Uterus (tissue), 2 donors: ENCODE measurements at regions not wholly inside any gene's neighbourhood (a gene's known extent, or its start where the extent isn't known, plus 50 kb on each side); places are given as distances from the start of the nearest gene placed in this dataset.

Experiments
- POLR2A ChIP-seq, 2 donors: fragments of 450-650 bp; IDR thresholded peaks; one replicate each; pipeline ENCODE4 v1.6.1; 2016; ENCODE audit warnings: antibody characterized with exemption in 2 of 2, mild to moderate bottlenecking in 1 of 2, moderate library complexity in 1 of 2
- TF ChIP-seq, protein P1 (sequence below), 4 experiments: fragments of 200-600 bp in 2 of 4; fragments of 450-650 bp in 2 of 4; sonication (generic) in 2 of 4; IDR thresholded peaks; one replicate each; pipeline ENCODE4 v1.5.1; 2016 to 2019; ENCODE audit warnings: antibody characterized with exemption in 4 of 4, mild to moderate bottlenecking in 2 of 4, moderate library complexity in 1 of 4

DNA sequence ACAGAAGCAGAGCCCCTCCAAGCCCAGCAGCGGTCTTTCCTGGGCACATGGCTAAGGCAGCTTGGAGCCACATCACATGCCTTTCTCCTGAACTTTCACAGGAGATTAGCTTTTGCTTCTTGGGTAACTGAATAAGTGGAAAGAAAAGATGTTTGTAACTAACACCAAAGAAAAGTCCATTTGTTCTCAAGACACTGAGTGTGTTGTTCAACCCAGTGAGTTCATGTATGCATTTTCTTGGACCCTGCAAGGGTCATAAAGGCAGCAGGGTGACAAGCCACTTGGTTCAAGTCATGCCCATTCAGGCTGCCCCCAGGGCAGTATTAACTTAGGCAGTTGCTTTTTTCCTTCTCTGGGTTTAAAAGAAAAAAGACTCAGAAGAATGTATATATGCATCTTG is 203.4 kb downstream of the FAM76B start:
- TF ChIP-seq, protein P1, sequence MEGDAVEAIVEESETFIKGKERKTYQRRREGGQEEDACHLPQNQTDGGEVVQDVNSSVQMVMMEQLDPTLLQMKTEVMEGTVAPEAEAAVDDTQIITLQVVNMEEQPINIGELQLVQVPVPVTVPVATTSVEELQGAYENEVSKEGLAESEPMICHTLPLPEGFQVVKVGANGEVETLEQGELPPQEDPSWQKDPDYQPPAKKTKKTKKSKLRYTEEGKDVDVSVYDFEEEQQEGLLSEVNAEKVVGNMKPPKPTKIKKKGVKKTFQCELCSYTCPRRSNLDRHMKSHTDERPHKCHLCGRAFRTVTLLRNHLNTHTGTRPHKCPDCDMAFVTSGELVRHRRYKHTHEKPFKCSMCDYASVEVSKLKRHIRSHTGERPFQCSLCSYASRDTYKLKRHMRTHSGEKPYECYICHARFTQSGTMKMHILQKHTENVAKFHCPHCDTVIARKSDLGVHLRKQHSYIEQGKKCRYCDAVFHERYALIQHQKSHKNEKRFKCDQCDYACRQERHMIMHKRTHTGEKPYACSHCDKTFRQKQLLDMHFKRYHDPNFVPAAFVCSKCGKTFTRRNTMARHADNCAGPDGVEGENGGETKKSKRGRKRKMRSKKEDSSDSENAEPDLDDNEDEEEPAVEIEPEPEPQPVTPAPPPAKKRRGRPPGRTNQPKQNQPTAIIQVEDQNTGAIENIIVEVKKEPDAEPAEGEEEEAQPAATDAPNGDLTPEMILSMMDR (IDR thresholded peaks at IDR 0.05): no peak
- no peak for TF ChIP-seq POLR2A (IDR thresholded peaks at IDR 0.05)
